GM21360 (cell line): ENCODE measurements at regions not wholly inside any gene's neighbourhood (a gene's known extent, or its start where the extent isn't known, plus 50 kb on each side); places are given as distances from the start of the nearest gene placed in this dataset.

Source experiments
- ATAC-seq: cut with Tn5 transposase; IDR thresholded peaks from one replicate; pipeline ENCODE4 v1.9.1; 2021; ENCODE audit warnings: mild to moderate bottlenecking, moderate library complexity; ENCODE audit not compliant: unreplicated experiment

- no peak for ATAC-seq
Observed at GRCh38 chr7:47148536-47149207, 433.2 kb downstream of the TNS3 start.

- no peak for ATAC-seq
Observed at GRCh38 chr7:47147213-47147631, 434.7 kb downstream of the TNS3 start.

GRCh38 chr7:47145982-47146381 is 435.9 kb downstream of the TNS3 start:
- no peak for ATAC-seq

- ATAC-seq, result no peak
Observed at GRCh38 chr7:47145186-47145725, 436.7 kb downstream of the TNS3 start.

GRCh38 chr7:47143339-47143738 is 438.6 kb downstream of the TNS3 start:
- ATAC-seq, result no peak

GRCh38 chr7:47142867-47143175 is 439.1 kb downstream of the TNS3 start:
- ATAC-seq, result no peak

- ATAC-seq, result no peak
Observed at GRCh38 chr7:47142169-47142866, 439.6 kb downstream of the TNS3 start.

GRCh38 chr7:47132471-47132870 is 449.4 kb downstream of the TNS3 start:
- ATAC-seq, result no peak

- no peak for ATAC-seq
Observed at GRCh38 chr7:47128700-47129099, 453.2 kb downstream of the TNS3 start.

GRCh38 chr7:47125529-47125928 is 456.4 kb downstream of the TNS3 start:
- no peak for ATAC-seq

GRCh38 chr7:47119261-47119865 is 462.5 kb downstream of the TNS3 start:
- no peak for ATAC-seq

- ATAC-seq, result no peak
Observed at GRCh38 chr7:47104206-47104549, 477.7 kb downstream of the TNS3 start.

GRCh38 chr7:47103498-47104205 is 478.3 kb downstream of the TNS3 start:
- no peak for ATAC-seq

GRCh38 chr7:47102331-47102841 is 479.5 kb downstream of the TNS3 start:
- no peak for ATAC-seq

GRCh38 chr7:47100817-47101435 is 481.0 kb downstream of the TNS3 start:
- ATAC-seq, result no peak

- ATAC-seq, result no peak
Observed at GRCh38 chr7:47100148-47100816, 481.6 kb downstream of the TNS3 start.

GRCh38 chr7:47097431-47097830 is 484.5 kb downstream of the TNS3 start:
- no peak for ATAC-seq

GRCh38 chr7:47095946-47096345 is 486.0 kb downstream of the TNS3 start:
- no peak for ATAC-seq

- ATAC-seq, result no peak
Observed at GRCh38 chr7:47094462-47094861, 487.4 kb downstream of the TNS3 start.
